ENCODE measurements at regions not wholly inside any gene's neighbourhood (a gene's known extent, or its start where the extent isn't known, plus 50 kb on each side); places are given as distances from the start of the nearest gene placed in this dataset.

GRCh38 chr4:43089730-43090129 is 197.2 kb downstream of the GRXCR1 start:
- TF ChIP-seq POLR2A (IDR thresholded peaks at IDR 0.05), result no peak
- no peak for TF ChIP-seq CTCF (IDR thresholded peaks at IDR 0.05)

All from adrenal gland (tissue), 5 donors.